Smooth muscle cell (in vitro differentiated cells): ENCODE measurements at regions not wholly inside any gene's neighbourhood (a gene's known extent, or its start where the extent isn't known, plus 50 kb on each side); places are given as distances from the start of the nearest gene placed in this dataset.

Source experiments
- DNase-seq: peaks from one replicate; lab custom pipeline; 2025; ENCODE audit not compliant: unreplicated experiment; lab: John Stamatoyannopoulos, UW
- H2AFZ ChIP-seq: fragments of 200-600 bp; sonication (generic); 2 replicates; pipeline ENCODE4 v1.6.0; 2016; ENCODE audit warnings: antibody characterized with exemption, low read depth, mild to moderate bottlenecking
- H3F3A ChIP-seq: fragments of 200-600 bp; sonication (generic); 2 replicates; pipeline ENCODE4 v1.6.0; 2017; ENCODE audit warnings: antibody characterized with exemption, low read depth
- H3K27ac ChIP-seq: fragments of 200-600 bp; sonication (generic); 2 replicates; pipeline ENCODE4 v1.5.1; 2016; ENCODE audit warnings: low read depth, mild to moderate bottlenecking
- H3K27me3 ChIP-seq: fragments of 200-600 bp; sonication (generic); 2 replicates; pipeline ENCODE4 v1.6.1; 2016; ENCODE audit warnings: low read depth, mild to moderate bottlenecking
- H3K36me3 ChIP-seq: fragments of 200-600 bp; sonication (generic); 2 replicates; pipeline ENCODE4 v1.5.1; 2016; ENCODE audit warnings: low read depth
- H3K4me1 ChIP-seq: fragments of 200-600 bp; sonication (generic); 2 replicates; pipeline ENCODE4 v1.5.1; 2016; ENCODE audit warnings: low read depth
- H3K4me2 ChIP-seq: fragments of 200-600 bp; sonication (generic); 2 replicates; pipeline ENCODE4 v1.6.0; 2016; ENCODE audit warnings: mild to moderate bottlenecking
- H3K4me3 ChIP-seq: fragments of 200-600 bp; sonication (generic); 2 replicates; pipeline ENCODE4 v1.5.1; 2016; ENCODE audit warnings: mild to moderate bottlenecking
- H3K79me2 ChIP-seq: fragments of 200-600 bp; sonication (generic); 2 replicates; pipeline ENCODE4 v1.6.0; 2016; ENCODE audit warnings: low read depth, mild to moderate bottlenecking
- H3K9ac ChIP-seq: fragments of 200-600 bp; sonication (generic); 2 replicates; pipeline ENCODE4 v1.6.0; 2016; ENCODE audit warnings: low read depth
- H3K9me3 ChIP-seq: fragments of 200-600 bp; sonication (generic); replicated peaks from 2 replicates; pipeline ENCODE4 v1.5.1; 2016; ENCODE audit warnings: low read depth
- H4K20me1 ChIP-seq: fragments of 200-600 bp; sonication (generic); 2 replicates; pipeline ENCODE4 v1.6.0; 2016; ENCODE audit warnings: low read depth
- CTCF ChIP-seq: fragments of 200-600 bp; sonication (generic); IDR thresholded peaks from 2 replicates; pipeline ENCODE4 v1.5.1; 2017; ENCODE audit warnings: borderline replicate concordance, mild to moderate bottlenecking, antibody characterized with exemption; ENCODE audit not compliant: insufficient read depth, poor library complexity, severe bottlenecking
- WGBS: methylation state at CpG from one replicate; pipeline ENCODE4 v1.1.7; 2016; ENCODE audit warnings: low lambda C conversion rate; 5-methylcytosine and 5-hydroxymethylcytosine counted together

- Histone ChIP-seq H3K4me2 (no peak overlapping the region), H3K9me3 (no peaks in the 10 kb centered on the region), H4K20me1 (no peaks in the 10 kb centered on the region), H3K36me3 (no peaks in the 10 kb centered on the region), H3K79me2 (no peaks in the 10 kb centered on the region), H3K4me1 (no peaks in the 10 kb centered on the region), H3F3A (no peaks in the 10 kb centered on the region), H3K9ac (no peak overlapping the region), H3K27ac (no peak overlapping the region), H2AFZ (no peak overlapping the region), H3K27me3 (no peaks in the 10 kb centered on the region), H3K4me3 (no peak overlapping the region)
- no peak for TF ChIP-seq CTCF
- whole genome bisulfite sequencing, result 98% methylated on average over 2 of the region's 2 CpGs
- no peak for DNase-seq
Observed at GRCh38 chr1:195878478-195878877, 729.8 kb downstream of the KCNT2 start.

GRCh38 chr1:195876792-195877191 lies 731.4 kb downstream of the KCNT2 start:
- Histone ChIP-seq H3F3A (no peaks in the 10 kb centered on the region), H3K4me3 (no peak overlapping the region), H3K4me1 (no peaks in the 10 kb centered on the region), H2AFZ (no peak overlapping the region), H3K27me3 (no peaks in the 10 kb centered on the region), H3K9me3 (no peaks in the 10 kb centered on the region), H3K36me3 (no peaks in the 10 kb centered on the region), H4K20me1 (no peaks in the 10 kb centered on the region), H3K27ac (no peak overlapping the region), H3K4me2 (no peak overlapping the region), H3K79me2 (no peaks in the 10 kb centered on the region), H3K9ac (no peak overlapping the region)
- 91% methylated on average over 4 of the region's 4 CpGs for WGBS
- DNase-seq, result no peak
- no peak for TF ChIP-seq CTCF

- H2AFZ ChIP-seq, result no peak overlapping the region
- H3K4me3 ChIP-seq, result no peak overlapping the region
- no peak overlapping the region for H3K27ac ChIP-seq
- H3K27me3 ChIP-seq, result no peaks in the 10 kb centered on the region
- H3F3A ChIP-seq, result no peaks in the 10 kb centered on the region
- H3K4me2 ChIP-seq, result no peak overlapping the region
- H3K36me3 ChIP-seq, result no peaks in the 10 kb centered on the region
- H3K9me3 ChIP-seq, result no peaks in the 10 kb centered on the region
- WGBS, result 89% methylated on average over 3 of the region's 3 CpGs
- TF ChIP-seq CTCF, result no peak
- no peak overlapping the region for H3K9ac ChIP-seq
- H3K79me2 ChIP-seq, result no peaks in the 10 kb centered on the region
- H3K4me1 ChIP-seq, result no peaks in the 10 kb centered on the region
- no peak for DNase-seq
- no peaks in the 10 kb centered on the region for H4K20me1 ChIP-seq
Observed at GRCh38 chr1:195872376-195872775, 735.9 kb downstream of the KCNT2 start.

- DNase-seq, result no peak
- Histone ChIP-seq H3K4me2 (no peak overlapping the region), H2AFZ (no peak overlapping the region), H3K4me1 (no peaks in the 10 kb centered on the region), H3K27ac (no peak overlapping the region), H3K27me3 (no peaks in the 10 kb centered on the region), H3K4me3 (no peak overlapping the region), H3K79me2 (no peaks in the 10 kb centered on the region), H3K9me3 (no peaks in the 10 kb centered on the region), H3K9ac (no peak overlapping the region), H4K20me1 (no peaks in the 10 kb centered on the region), H3F3A (no peaks in the 10 kb centered on the region), H3K36me3 (no peaks in the 10 kb centered on the region)
- TF ChIP-seq CTCF, result no peak
Observed at GRCh38 chr1:195867638-195868037, 740.6 kb downstream of the KCNT2 start.
